CD1c-positive myeloid dendritic cell (primary cell): ENCODE measurements at regions not wholly inside any gene's neighbourhood (a gene's known extent, or its start where the extent isn't known, plus 50 kb on each side); places are given as distances from the start of the nearest gene placed in this dataset.

ENCODE experiments used
- DNase-seq: peaks from one replicate; pipeline ENCODE4 v3.0.0-alpha.2; 2016; ENCODE audit errors: extremely low spot score

- no peak for DNase-seq
Measured at GRCh38 chr17:65477600-65477999, 83.8 kb downstream of the AXIN2 start.

DNA sequence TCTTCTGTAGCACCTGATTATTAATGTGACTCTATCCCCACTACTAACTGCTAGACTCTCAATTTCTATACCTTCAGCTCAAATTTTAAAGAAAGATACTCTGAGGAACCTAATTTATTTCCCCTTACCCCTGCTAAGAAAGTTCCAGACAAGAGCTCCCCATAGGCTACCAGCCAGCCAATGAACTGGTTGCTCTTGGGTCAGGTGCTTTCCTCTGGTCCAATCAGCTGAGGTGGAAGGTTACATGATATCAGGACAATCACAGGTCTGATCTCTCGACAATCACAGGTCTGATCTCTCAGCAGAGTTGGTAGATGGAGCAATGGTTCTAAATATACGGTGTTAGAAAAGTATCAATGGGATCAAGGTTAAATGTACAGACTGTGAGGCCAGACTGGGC is 86.8 kb downstream of the AXIN2 start:
- no peak for DNase-seq

GRCh38 chr17:65473985-65474384 is 87.5 kb downstream of the AXIN2 start:
- DNase-seq, result no peak

DNA sequence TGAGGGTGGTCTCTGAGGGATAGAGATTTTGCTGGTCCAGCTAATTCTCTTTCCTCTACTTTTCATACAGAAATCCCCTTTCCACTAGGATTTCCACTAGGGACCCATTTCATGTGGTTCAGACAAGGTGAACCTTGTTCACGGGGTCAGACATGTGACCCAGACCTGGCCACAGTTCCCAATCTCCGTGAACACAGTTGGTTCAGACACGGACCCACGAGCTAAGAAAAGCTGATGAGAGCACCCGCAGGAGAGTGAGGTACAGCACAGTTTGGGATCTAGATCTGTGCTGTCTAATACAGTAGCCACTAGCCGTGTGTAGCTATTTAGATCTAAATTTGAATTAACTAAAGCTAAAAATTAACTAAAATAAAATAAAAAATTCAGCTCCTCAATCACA is 88.1 kb downstream of the AXIN2 start:
- no peak for DNase-seq

DNA sequence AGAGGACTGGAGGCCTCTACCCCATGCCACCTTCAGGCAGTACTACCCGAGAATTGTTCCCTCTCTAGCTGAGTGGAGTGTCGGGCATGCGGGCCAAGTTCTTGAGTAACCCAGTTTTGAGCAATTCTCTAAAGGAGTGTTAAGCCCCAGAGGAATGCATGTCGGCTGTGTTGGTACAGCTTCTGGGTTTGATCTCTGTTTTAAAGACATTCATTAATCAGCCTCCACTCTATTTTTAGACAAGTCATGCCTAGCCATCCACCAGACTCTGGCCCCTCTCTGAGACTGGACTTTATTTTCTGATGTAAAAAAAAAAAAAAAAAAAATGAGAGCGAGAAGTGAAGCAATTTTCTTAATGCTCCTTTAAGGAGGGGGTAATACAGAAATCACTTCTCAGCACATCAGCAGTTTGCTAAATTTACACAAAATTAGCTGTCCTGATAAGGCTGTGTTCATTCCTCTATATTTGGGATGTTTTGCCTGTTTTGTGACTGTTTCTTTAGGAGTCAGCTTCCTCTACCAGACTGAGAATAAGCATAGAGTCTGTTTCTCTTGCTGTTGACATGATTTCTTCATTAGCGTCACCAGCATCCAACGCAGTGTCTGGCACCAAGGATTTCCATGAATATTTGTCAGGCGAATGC is 88.7 kb downstream of the AXIN2 start:
- no peak for DNase-seq

DNA sequence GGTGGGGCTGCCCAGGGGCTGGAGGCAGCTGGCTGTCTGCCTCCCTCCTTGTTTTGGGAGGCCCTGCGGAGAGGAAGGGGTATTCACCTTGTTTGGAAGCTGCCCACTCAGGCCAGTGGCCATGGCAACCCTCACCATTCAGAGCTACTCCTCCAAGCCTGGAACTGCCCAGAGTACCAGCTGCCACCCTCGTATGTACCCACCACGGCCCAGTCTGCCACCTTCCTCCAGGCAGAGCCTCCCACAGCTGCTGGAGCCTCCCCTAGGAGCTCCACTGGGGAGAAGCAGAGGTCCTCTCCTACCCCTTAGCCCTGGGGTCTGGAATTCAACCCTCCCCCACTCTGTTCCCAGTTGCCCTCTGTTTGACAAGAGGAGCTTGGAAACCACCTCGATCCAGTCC is 90.7 kb downstream of the AXIN2 start:
- no peak for DNase-seq

DNA sequence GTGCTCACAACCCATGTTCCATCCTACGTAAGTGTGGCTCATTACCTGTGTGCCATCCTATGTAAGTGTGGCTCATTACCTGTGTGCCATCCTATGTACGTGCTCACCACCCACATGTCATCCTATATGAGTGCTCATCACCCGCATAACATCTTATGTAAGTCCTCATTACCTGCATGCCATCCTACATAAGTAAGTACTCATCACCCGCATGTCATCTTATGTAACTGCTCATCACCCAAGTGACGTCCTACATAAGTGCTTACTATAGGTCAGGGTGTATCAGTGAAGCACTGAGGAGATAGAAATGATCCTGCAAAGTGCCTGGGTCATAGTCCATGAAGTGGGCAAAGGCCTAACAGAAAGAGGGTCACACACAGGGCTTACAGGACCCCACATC is 93.1 kb downstream of the AXIN2 start:
- no peak for DNase-seq

DNA sequence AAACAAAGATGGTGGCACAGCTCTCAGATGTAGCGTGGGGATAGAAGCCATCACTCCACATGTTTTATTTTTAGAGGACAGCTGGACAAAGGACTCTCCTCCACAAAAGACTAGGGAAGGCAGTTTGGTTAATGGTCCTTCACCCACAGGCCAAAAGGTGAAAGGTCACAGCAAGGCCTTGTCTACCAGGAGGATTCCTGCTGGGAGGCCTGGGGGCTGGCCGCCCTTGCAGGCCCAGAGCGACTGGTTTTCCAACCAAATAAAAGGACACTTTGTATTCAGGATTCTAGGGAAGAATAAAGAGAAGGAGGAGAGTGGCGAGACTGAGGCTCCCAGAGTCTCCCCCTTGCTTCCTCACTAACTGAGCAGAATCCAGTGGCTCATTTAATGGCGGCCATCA is 94.3 kb downstream of the AXIN2 start:
- DNase-seq, result no peak

- DNase-seq, result no peak
Measured at GRCh38 chr17:65466547-65466946, 94.9 kb downstream of the AXIN2 start.

- DNase-seq, result no peak
Measured at GRCh38 chr17:65463242-65463641, 98.2 kb downstream of the AXIN2 start.

DNA sequence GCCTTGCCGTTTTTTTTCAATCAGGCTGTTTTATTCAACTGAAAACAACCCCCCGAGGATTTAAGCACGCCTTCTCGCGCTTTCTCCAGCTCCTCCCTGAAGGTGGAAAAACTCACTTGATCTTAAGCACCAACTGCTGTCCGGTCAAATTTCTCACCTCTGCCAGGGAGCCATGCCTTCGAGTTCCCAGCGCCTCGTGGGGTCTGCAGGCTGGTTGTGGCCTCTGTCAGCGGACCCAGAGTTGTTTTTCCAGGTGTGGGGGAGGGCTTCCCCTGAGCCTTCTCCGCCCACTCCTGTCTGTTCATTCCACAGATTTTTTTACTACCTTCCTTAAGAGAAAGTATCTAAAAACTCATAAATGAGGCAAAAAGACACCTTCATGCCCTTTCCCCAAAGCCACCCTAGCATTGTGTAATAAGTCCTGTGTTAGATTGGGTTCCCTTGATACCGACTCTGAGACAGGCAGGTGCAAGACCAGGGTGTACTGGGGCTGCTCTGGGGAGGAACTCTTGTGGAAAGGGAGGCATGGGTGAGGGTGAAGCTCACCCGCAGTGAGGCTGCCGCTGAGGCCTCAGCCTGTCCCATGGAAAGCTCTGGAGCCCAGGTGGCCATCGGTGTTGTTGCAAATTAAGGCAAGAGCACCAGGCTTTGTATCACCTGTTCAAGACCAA is 101.6 kb downstream of the AXIN2 start:
- no peak for DNase-seq

DNA sequence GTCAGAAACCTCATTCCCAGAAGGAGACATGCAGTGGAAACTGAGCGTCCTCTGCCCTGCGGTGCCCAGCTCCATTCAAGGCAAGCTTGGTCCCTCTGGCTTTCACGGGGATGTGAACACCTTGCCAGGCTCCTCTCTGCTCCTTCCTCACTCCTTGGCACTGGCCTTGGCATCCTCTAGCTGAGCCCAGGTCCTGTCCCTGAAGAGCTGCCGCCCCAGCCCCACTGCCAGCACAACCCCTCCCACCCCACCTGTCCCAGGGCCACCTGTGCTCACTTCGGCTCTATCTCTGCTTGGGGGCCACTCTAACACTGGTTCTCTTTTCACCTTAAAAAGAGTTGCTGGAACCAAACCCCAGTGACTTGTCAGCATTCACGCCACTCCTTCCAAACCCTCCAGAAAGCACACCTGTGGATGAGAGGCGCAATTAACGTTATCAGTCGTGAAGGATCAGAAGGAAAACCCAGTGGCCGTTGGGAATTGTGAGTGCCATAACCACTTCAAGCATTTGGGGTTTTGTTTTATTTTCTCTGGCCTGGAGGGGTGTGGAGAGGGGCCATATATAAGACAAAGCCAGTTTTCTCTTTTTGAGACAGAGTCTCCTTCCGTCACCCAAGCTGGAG is 103.7 kb downstream of the AXIN2 start:
- DNase-seq, result no peak

- DNase-seq, result no peak
Measured at GRCh38 chr17:65457183-65457582, 104.3 kb downstream of the AXIN2 start.

DNA sequence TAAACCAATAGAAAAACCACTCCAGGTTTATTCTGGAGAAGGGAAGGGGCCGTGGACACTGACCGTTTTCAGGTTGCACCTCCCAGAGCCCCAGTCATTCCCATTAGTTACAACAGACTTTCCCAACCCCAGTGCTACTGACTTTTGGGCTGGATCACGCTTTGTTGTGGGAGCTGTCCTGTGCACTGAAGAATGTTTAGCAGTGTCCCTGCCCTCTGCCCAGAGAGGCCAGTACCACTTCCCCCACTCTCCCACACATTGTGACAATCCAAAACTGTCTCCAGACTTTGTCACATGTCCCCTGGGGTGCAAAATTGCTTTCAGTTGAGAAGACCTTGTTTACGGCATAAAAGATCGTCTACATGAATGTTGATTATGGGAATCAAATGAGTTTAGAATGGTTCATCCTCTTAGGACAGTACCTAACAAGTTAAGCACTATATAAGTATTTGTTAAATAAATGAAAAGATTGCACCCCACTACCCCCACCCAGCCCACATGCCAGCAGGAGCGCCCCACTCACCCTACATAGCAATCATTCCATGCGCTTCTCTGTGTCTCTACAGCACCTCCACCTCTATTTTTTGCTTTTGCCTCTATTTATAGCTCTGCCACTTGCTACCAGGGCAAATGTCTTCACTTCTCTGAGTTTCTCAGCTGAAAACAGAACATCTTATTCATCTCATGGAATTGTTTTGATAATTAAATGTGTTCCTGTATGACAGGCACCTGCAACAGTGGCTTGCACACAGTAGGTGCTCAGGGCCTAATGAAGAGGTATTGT is 104.9 kb downstream of the AXIN2 start:
- DNase-seq, result no peak

DNA sequence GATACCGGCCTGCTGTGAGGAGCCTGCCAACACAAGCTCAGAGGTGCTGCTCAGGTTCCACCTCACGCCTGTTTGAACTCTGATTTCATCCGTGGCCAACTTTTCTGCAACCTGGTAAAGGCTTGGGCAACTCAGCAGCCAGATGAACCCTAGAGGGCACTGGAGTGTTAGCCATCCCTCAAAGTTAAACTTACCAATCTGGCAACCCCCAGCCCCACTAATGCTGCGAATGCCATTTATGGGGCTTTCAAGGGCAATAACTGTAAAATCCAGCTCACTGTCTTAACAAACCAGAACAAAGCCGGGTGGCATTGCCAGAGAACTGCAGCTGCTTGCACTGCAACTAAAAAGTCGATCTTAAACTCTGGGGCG is 105.5 kb downstream of the AXIN2 start:
- no peak for DNase-seq

DNA sequence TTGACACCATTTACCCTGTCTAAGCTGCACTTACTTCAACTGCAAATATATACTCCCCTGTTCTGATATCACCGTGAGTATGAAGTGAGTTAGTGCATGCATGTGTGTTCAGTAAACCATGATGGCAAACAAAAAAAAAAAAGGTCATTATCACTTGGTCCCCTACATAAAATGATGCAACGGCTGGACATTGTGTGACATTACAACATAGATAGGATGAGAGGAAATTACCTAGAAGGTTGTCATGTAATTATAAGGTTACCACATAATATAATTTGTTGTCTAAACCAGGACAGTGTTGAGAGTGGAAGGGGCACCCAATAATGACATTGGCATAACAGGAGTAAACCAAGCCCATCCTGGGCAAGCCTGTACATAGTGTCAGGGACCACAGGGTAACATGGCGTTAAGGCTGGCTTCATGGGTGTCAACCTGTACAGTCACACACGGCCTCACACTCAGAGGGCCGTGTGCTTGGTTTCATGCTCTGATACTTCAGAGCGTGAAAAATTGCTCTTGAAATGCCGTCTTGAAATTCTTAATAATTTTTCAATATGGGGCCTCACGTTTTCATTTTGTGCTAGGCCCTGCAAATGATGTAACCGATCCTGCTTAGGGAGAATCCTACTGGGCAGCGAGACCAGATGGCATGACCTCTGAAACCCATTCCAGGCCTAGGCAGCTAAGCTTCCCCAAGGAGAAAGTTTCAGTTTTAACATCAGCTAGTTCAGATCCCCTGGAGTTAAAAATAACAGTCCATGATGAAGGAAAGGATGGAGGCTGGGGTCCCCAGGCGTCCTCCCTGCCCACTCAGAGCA is 106.1 kb downstream of the AXIN2 start:
- no peak for DNase-seq

DNA sequence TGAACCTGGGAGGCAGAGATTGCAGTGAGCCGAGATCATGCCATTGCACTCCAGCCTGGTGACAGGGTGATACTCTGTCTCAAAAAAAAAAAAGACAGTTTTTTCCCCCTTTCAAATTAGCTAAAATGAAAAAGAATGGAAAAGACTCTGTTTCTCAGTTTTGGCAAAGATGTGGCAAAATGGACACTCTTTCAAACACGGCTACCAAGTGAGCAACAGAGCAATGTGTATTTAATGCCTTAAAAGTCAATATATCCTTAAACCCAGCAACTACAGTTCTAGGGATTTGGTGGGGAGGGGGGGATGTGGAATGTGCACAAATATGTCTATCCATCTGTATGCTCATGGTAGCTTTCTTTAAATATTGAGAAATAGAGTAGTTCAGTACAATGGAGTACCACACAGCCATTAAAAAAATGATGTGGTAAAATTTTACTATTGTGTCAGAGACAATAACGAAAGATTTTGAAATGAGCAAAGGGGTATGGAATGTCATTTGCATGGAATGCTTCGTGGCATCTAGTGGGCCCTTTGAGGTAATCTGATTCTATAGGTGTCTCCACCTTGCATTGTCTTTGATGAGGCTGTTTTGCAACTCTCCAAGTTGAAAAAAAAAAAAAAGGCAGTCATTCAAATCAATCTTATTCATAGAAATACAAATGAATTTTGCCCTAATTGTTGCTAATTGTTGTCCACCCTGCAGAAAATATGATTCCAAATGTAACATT is 108.1 kb downstream of the AXIN2 start:
- no peak for DNase-seq

DNA sequence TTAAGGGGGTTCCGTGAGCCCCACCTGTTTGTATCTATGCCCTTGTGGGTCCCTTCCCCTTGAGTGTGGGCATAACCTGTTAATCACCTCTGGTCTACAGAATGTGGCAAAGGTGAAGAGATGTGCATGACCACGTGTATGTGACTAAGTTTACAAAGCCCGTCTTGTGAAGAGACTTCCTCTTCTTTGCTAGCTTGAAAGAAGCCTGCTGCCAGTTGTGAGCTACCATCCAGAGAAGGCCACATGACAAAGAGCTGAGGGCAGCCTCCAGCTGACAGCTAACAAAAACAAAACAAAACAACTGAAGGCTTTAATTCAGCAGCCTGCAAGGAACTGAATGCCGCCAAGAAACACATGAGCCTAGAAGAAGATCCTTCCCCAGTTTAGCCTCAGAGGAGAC is 112.0 kb downstream of the AXIN2 start:
- DNase-seq, result no peak

GRCh38 chr17:65447823-65448222 is 113.6 kb downstream of the AXIN2 start:
- no peak for DNase-seq

DNA sequence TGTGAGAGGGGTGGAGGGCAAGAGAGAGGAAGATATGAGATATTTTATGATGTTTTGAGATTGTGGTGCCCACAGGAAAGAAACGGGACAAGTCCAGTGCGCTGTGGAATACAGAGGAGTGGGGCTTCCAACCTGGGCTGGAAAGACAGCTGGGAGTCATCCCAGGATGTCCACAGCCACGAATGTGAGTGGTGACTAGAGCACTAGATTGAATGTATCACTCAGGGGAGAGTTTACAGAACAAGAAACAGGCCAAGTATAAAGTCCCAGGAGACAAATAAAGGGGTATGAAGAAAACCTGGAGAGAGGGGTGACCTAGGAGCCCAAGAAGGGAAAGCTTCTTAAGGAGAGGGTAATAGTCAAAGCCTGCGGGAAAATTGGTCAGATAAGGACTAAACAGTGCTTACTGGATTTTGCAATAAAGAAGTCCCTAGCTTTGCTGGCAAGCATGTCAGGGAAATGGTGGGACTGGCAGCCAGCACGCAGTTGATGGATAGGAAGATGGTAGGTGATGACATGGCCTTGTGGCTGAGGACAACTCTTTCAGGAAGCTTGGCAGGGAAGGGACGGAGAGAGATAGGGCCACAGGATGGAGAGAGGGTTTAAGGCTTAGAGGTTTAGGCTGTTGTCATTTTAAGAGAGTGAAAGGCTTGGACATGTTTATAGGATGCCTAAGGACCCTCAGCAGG is 114.5 kb downstream of the AXIN2 start:
- no peak for DNase-seq

DNA sequence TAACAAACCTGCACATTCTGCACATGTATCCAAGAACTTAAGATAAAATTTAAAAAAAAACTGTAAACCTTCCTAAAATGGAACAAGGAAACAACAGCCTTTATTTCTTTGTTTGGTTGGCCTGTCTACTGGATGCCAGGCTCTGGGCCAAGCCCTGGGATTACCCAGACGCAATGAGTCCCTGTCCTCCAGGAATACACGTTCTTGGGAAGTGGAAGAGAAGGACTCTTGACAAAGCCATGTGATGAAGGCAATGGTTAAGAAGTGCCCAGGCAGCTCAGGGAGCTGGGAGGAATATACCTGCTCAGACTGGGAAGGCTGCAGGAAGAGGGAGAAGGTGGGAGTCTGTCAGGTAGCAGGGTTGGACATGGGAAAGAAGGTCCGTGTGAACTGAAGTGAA is 115.4 kb downstream of the AXIN2 start:
- DNase-seq, result no peak
